HUES6 (cell line): ENCODE measurements at regions not wholly inside any gene's neighbourhood (a gene's known extent, or its start where the extent isn't known, plus 50 kb on each side); places are given as distances from the start of the nearest gene placed in this dataset.

ENCODE experiments used
- H3K27ac ChIP-seq: 2 replicates; pipeline ENCODE4 v1.7.0; 2013; ENCODE audit warnings: low read depth, mild to moderate bottlenecking, low read length, inconsistent platforms
- H3K27me3 ChIP-seq: 2 replicates; pipeline ENCODE4 v1.6.1; 2013; ENCODE audit warnings: low read length; ENCODE audit not compliant: control insufficient read depth, insufficient read depth
- H3K36me3 ChIP-seq: 2 replicates; pipeline ENCODE4 v1.6.1; 2013; ENCODE audit warnings: low read length; ENCODE audit not compliant: control insufficient read depth, insufficient read depth
- H3K4me1 ChIP-seq: 2 replicates; pipeline ENCODE4 v1.6.1; 2013; ENCODE audit warnings: low read length; ENCODE audit not compliant: control insufficient read depth, insufficient read depth
- H3K4me3 ChIP-seq: 2 replicates; pipeline ENCODE4 v1.5.1; 2013; ENCODE audit warnings: low read depth, low read length
- H3K9ac ChIP-seq: one replicate; pipeline ENCODE4 v1.6.1; 2013; ENCODE audit warnings: mild to moderate bottlenecking, low read length
- H3K9me3 ChIP-seq: 2 replicates; pipeline ENCODE4 v1.6.1; 2013; ENCODE audit warnings: low read depth, low read length; ENCODE audit not compliant: control insufficient read depth, insufficient read depth

- Histone ChIP-seq H3K27ac (no peak overlapping the region), H3K9me3 (no peaks in the 10 kb centered on the region), H3K27me3 (no peaks in the 10 kb centered on the region), H3K4me3 (no peak overlapping the region), H3K4me1 (0 out of 2 replicates have a peak, but pooled peaks cover 3% of the 10 kb centered on the region), H3K9ac (no peak overlapping the region), H3K36me3 (no peaks in the 10 kb centered on the region)
Observed at GRCh38 chr3:181976526-181976925, 264.8 kb downstream of the SOX2 start.

DNA sequence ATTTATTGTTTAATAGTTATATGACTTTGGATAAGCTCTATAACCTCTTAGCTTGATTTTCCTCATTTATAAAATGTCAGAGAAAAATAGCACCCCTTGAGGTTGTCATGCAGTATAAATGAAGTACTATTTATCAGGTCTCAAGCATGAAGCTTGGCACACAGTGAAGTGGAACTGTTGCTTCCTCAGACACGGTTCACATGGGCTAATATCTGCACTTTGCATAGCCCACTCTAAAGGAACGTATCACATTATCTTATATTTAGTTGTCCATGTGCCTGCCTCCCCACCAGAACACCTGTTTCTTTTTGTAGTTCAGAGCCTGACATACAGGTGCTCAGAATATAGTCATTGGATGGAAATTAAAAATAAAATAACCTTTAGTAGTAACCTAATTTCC, 273.7 kb downstream of the SOX2 start:
- H3K36me3 ChIP-seq = no peaks in the 10 kb centered on the region
- H3K9me3 ChIP-seq = no peaks in the 10 kb centered on the region; the same call in 1 of the 2 replicates
- no peak overlapping the region for H3K27ac ChIP-seq
- H3K4me3 ChIP-seq = no peak overlapping the region
- H3K9ac ChIP-seq = no peak overlapping the region
- 0 out of 2 replicates have a peak, but pooled peaks cover 3% of the 10 kb centered on the region for H3K4me1 ChIP-seq
- no peaks in the 10 kb centered on the region for H3K27me3 ChIP-seq

GRCh38 chr3:181987736-181988135, 276.0 kb downstream of the SOX2 start:
- Histone ChIP-seq H3K9ac (no peak overlapping the region), H3K4me1 (no peaks in the 10 kb centered on the region), H3K4me3 (no peak overlapping the region), H3K36me3 (no peaks in the 10 kb centered on the region), H3K27ac (no peak overlapping the region), H3K9me3 (no peaks in the 10 kb centered on the region; the same call in 1 of the 2 replicates), H3K27me3 (no peaks in the 10 kb centered on the region)

DNA sequence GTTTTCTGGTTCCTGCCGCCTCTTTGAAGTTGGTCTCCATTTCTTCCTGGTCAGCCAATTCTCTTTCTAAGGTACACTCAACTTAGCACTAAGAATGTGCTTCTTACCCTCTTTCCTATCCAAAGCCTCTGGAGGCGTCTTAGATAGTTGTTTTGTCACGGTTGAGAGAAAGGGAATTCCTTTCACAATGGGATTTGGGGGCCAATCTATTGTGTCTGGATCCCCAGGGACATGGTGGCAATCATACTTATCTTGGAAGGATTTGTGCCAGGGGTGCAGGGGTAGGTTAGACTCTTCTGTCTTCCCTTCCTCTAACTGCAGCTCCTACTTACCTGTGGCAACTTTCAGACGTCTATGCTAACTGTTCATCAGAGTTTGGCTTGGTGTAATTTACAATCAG, 287.1 kb downstream of the SOX2 start:
- H3K27ac ChIP-seq = no peak overlapping the region
- no peak overlapping the region for H3K4me3 ChIP-seq
- H3K9ac ChIP-seq = no peak overlapping the region
- H3K36me3 ChIP-seq = no peaks in the 10 kb centered on the region
- H3K4me1 ChIP-seq = peaks cover 12% of the 10 kb centered on the region
- no peaks in the 10 kb centered on the region for H3K27me3 ChIP-seq
- no peaks in the 10 kb centered on the region for H3K9me3 ChIP-seq

DNA sequence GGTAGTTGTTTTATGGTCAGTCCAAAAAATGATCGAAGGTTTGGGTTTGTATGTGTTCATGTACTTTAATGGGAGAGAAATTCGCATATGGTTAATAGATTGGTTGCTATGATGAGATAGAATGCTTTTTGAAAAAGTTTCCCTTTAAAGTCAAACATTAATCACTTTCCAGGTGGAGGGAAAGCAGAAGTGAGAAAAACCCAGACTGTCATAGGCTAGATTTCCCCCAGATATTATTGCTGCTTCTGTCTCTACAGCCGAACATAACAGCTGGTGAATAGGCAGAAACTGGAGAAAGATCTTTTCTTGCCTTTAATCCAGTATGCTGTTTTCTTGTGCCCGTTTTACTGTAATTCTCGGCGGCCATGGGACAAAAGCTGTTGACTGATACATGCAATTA, 287.6 kb downstream of the SOX2 start:
- H3K27me3 ChIP-seq = no peaks in the 10 kb centered on the region
- no peak overlapping the region for H3K27ac ChIP-seq
- no peaks in the 10 kb centered on the region for H3K9me3 ChIP-seq
- peaks cover 12% of the 10 kb centered on the region for H3K4me1 ChIP-seq
- no peaks in the 10 kb centered on the region for H3K36me3 ChIP-seq
- no peak overlapping the region for H3K4me3 ChIP-seq
- H3K9ac ChIP-seq = no peak overlapping the region

GRCh38 chr3:182000447-182000846, 288.7 kb downstream of the SOX2 start:
- H3K27me3 ChIP-seq = no peaks in the 10 kb centered on the region
- no peak overlapping the region for H3K27ac ChIP-seq
- no peak overlapping the region for H3K9ac ChIP-seq
- no peaks in the 10 kb centered on the region for H3K9me3 ChIP-seq
- H3K4me3 ChIP-seq = no peak overlapping the region
- H3K4me1 ChIP-seq = peaks cover 12% of the 10 kb centered on the region
- H3K36me3 ChIP-seq = no peaks in the 10 kb centered on the region

- H3K27ac ChIP-seq = no peak overlapping the region
- H3K27me3 ChIP-seq = no peaks in the 10 kb centered on the region
- no peak overlapping the region for H3K4me3 ChIP-seq
- peaks cover 12% of the 10 kb centered on the region for H3K4me1 ChIP-seq
- H3K9me3 ChIP-seq = no peaks in the 10 kb centered on the region
- H3K36me3 ChIP-seq = no peaks in the 10 kb centered on the region
- no peak overlapping the region for H3K9ac ChIP-seq
Observed at GRCh38 chr3:182005219-182005618, 293.5 kb downstream of the SOX2 start.

GRCh38 chr3:182005701-182006100, 294.0 kb downstream of the SOX2 start:
- Histone ChIP-seq H3K4me1 (peaks cover 7% of the 10 kb centered on the region; the same call in 1 of the 2 replicates), H3K27ac (no peak overlapping the region), H3K4me3 (no peak overlapping the region), H3K36me3 (no peaks in the 10 kb centered on the region), H3K9ac (no peak overlapping the region), H3K9me3 (no peaks in the 10 kb centered on the region), H3K27me3 (no peaks in the 10 kb centered on the region)

DNA sequence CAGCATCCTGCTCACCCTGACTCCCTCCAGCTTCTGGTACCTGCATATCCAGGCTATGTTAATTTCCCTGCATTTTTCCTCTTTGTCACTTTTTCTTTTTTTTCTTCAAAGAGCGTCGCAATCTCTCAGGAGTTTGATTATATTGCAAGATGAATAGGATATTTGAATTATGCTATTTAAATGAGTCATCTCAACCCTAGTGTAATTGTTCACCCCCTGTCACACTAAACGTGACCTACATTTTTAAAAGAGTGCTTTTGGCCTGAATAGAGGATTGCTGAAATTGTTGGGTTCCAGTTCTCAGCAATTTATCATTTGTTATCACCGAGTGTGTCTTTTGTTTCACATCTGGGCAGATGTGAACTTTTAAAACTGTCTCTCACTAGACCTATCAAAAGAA, 294.7 kb downstream of the SOX2 start:
- Histone ChIP-seq H3K9ac (no peak overlapping the region), H3K4me3 (no peak overlapping the region), H3K9me3 (no peaks in the 10 kb centered on the region), H3K27me3 (no peaks in the 10 kb centered on the region), H3K36me3 (no peaks in the 10 kb centered on the region), H3K4me1 (no peaks in the 10 kb centered on the region), H3K27ac (no peak overlapping the region)

DNA sequence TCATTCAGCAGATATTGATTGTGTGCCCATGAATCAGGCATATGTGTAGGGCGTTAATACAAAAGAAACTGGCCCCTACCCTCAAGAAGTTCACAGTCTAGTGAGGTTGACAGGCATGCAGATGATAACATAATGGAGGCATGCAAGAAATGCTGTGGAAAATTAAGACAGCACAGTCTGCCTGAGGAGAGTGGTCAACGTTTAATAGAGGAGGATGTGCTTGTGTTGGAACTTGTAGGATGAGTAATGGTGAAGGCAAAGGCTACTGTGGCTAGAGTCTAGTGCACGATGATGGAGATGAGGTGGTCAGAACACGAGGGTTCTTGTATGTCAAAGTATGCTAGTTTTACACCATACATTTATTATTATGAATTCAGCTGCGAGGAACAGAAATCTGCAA, 295.7 kb downstream of the SOX2 start:
- H3K36me3 ChIP-seq = no peaks in the 10 kb centered on the region
- no peak overlapping the region for H3K9ac ChIP-seq
- no peaks in the 10 kb centered on the region for H3K9me3 ChIP-seq
- no peak overlapping the region for H3K4me3 ChIP-seq
- H3K27ac ChIP-seq = no peak overlapping the region
- no peaks in the 10 kb centered on the region for H3K4me1 ChIP-seq
- H3K27me3 ChIP-seq = no peaks in the 10 kb centered on the region

GRCh38 chr3:182018361-182018760, 306.6 kb downstream of the SOX2 start:
- Histone ChIP-seq H3K9me3 (no peaks in the 10 kb centered on the region), H3K27ac (no peak overlapping the region), H3K9ac (no peak overlapping the region), H3K4me3 (no peak overlapping the region), H3K27me3 (no peaks in the 10 kb centered on the region), H3K36me3 (no peaks in the 10 kb centered on the region), H3K4me1 (no peaks in the 10 kb centered on the region)

DNA sequence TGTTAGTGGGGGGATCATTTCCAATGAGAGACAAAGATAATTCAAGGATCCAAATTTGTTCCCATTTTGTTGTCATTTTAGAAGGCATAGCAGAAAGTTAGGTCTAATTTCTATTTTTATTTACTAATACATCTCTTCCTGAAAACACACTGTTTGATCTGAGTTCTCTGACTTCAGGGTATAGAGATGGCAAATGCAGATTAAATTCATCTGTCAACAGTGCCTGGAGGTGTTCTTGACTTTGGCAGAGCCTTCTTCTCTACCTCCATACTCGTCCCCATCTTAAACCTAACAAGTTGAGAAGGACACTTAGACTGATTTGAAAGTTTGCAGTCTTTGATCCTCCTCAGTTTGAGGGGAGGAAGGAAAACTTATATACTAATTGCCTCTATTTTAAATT, 308.2 kb downstream of the SOX2 start:
- H3K4me3 ChIP-seq = no peak overlapping the region
- H3K4me1 ChIP-seq = no peaks in the 10 kb centered on the region
- H3K27me3 ChIP-seq = no peaks in the 10 kb centered on the region
- no peaks in the 10 kb centered on the region for H3K9me3 ChIP-seq
- no peak overlapping the region for H3K27ac ChIP-seq
- H3K9ac ChIP-seq = no peak overlapping the region
- H3K36me3 ChIP-seq = no peaks in the 10 kb centered on the region
